ENCODE measurements at regions not wholly inside any gene's neighbourhood (a gene's known extent, or its start where the extent isn't known, plus 50 kb on each side); places are given as distances from the start of the nearest gene placed in this dataset.

DNA sequence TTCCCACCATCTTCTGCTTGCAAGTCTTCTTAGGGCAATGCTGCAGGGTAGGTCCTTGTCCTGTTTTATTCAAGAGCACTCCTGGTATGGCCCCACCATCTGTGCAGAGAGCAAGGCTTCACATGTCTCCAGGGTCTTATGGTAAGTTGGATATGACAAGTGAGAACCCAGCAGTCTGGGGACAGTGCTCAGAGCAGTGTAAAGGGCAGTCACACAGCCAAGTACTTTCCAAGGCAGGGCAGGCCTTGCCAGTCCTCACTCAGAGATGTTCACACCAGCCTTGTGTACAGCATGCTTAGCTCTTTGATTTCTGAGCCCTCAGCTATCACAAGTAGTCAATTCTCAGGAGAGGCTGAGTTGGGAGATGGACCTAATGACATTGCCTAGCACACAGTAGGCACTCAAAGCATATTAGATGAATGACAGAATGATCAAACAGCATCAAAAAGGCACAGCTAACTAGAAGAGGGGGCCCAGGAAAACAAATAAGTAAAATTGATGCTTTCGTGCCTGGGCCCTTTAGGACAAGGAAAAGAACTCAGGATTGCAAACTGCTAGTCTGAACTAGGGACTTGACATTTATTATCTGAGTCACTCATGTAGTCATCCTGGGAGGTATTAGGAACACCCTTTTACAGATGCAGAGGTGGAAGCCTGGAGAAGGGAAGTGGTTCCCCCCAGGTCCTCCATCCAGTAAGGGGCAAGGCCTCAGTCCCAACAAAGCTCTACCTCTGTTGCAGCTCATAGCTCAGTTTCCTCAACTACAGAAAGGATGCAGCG is 86.7 kb upstream of the CTAGE1 start:
- TF ChIP-seq, protein P1, sequence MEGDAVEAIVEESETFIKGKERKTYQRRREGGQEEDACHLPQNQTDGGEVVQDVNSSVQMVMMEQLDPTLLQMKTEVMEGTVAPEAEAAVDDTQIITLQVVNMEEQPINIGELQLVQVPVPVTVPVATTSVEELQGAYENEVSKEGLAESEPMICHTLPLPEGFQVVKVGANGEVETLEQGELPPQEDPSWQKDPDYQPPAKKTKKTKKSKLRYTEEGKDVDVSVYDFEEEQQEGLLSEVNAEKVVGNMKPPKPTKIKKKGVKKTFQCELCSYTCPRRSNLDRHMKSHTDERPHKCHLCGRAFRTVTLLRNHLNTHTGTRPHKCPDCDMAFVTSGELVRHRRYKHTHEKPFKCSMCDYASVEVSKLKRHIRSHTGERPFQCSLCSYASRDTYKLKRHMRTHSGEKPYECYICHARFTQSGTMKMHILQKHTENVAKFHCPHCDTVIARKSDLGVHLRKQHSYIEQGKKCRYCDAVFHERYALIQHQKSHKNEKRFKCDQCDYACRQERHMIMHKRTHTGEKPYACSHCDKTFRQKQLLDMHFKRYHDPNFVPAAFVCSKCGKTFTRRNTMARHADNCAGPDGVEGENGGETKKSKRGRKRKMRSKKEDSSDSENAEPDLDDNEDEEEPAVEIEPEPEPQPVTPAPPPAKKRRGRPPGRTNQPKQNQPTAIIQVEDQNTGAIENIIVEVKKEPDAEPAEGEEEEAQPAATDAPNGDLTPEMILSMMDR (IDR thresholded peaks at IDR 0.05 in 2 of 3, conservative IDR thresholded peaks at IDR 0.05 in 1 of 3; ENCODE audit: borderline replicate concordance in 1 of 3, insufficient read depth in 1 of 3, low read depth in 2 of 3, low read length in 2 of 3) = no peak
- TF ChIP-seq SIN3A (IDR thresholded peaks at IDR 0.05; ENCODE audit: low read depth) (no peak), ZFX (IDR thresholded peaks at IDR 0.05) (no peak)

Measured in HCT116 (cell line).